Panc1 (cell line): ENCODE measurements at regions not wholly inside any gene's neighbourhood (a gene's known extent, or its start where the extent isn't known, plus 50 kb on each side); places are given as distances from the start of the nearest gene placed in this dataset.

Source experiments
- ATAC-seq: fragments of 200-7000 bp; cut with Tn5 transposase; 2 replicates; pipeline ENCODE4 v1.9.1; 2020; ENCODE audit warnings: mild to moderate bottlenecking, moderate library complexity
- BruUV-seq: library from RNA; stranded (reverse); fragments of 400-500 nt; replicated peaks from 2 replicates; lab custom pipeline; 2021; lab: Mats Ljungman, UMichigan
- CTCF ChIA-PET: fragments of 300-600 bp; sonication (Branson Sonifier 250); formaldehyde crosslinking; loops from one replicate; lab custom pipeline; 2022; ENCODE audit warnings: antibody characterized with exemption; lab: Charles Lee
- POLR2A ChIA-PET: fragments of 300-600 bp; sonication (Branson Sonifier 250); formaldehyde crosslinking; loops from one replicate; lab custom pipeline; 2022; ENCODE audit warnings: antibody characterized with exemption; lab: Charles Lee
- DNase-seq: peaks from one replicate; pipeline ENCODE4 v3.0.0-alpha.2; 2010; ENCODE audit warnings: low read depth, low spot score
- H3K27ac ChIP-seq: 2 replicates; pipeline ENCODE4 v1.5.1; 2011; ENCODE audit warnings: mild to moderate bottlenecking, low read length, inconsistent platforms
- H3K27me3 ChIP-seq: fragments of 200-500 bp; sonication (Bioruptor generic); 2 replicates; pipeline ENCODE4 v1.6.0; 2014; ENCODE audit warnings: low read length, inconsistent platforms; ENCODE audit not compliant: control insufficient read depth, insufficient read depth
- H3K36me3 ChIP-seq: fragments of 200-500 bp; sonication (Bioruptor generic); 2 replicates; pipeline ENCODE4 v1.5.1; 2014; ENCODE audit warnings: inconsistent platforms, mild to moderate bottlenecking, low read length, moderate library complexity; ENCODE audit not compliant: control insufficient read depth, insufficient read depth
- H3K4me1 ChIP-seq: 2 replicates; pipeline ENCODE4 v1.5.1; 2011; ENCODE audit warnings: inconsistent platforms, mild to moderate bottlenecking, low read length, moderate library complexity; ENCODE audit not compliant: control insufficient read depth, insufficient read depth
- H3K4me3 ChIP-seq, 2 experiments: 2 replicates each; pipeline ENCODE4 v1.5.1; 2011 to 2012; ENCODE audit warnings: low read depth in 2 of 2, low read length in 2 of 2, mild to moderate bottlenecking in 2 of 2, inconsistent platforms in 1 of 2, moderate library complexity in 1 of 2
- H3K9me3 ChIP-seq: fragments of 200-500 bp; sonication (Bioruptor generic); 2 replicates; pipeline ENCODE4 v1.5.1; 2014; ENCODE audit warnings: low read depth, mild to moderate bottlenecking, inconsistent platforms, low read length, moderate library complexity; ENCODE audit not compliant: control insufficient read depth, insufficient read depth
- CTCF ChIP-seq: fragments of 450-650 bp; IDR thresholded peaks from 2 replicates; pipeline ENCODE4 v1.5.1; 2017; ENCODE audit warnings: mild to moderate bottlenecking
- POLR2AphosphoS5 ChIP-seq: IDR thresholded peaks from 2 replicates; pipeline ENCODE4 v1.6.1; 2012; ENCODE audit warnings: mild to moderate bottlenecking, low read depth, low read length, moderate library complexity
- REST ChIP-seq, 2 experiments: IDR thresholded peaks; 2 replicates each; pipeline ENCODE4 v1.6.1; 2011 to 2012; ENCODE audit warnings: low read depth in 2 of 2, control low read depth in 1 of 2, low read length in 1 of 2, mild to moderate bottlenecking in 1 of 2, moderate library complexity in 1 of 2; ENCODE audit not compliant: insufficient read depth in 1 of 2
- SIN3A ChIP-seq: IDR thresholded peaks from 2 replicates; pipeline ENCODE4 v1.6.1; 2012; ENCODE audit warnings: low read depth, mild to moderate bottlenecking, low read length, moderate library complexity, borderline replicate concordance; ENCODE audit not compliant: insufficient read depth
- TCF7L2 ChIP-seq: IDR thresholded peaks from 2 replicates; pipeline ENCODE4 v1.6.1; 2011; ENCODE audit warnings: mild to moderate bottlenecking, low read depth, low read length, inconsistent platforms
- in situ Hi-C: cut with HindIII; loops from 2 replicates; pipeline ENCODE4 v1.10.0; 2016; ENCODE audit warnings: low sequenced_read_pairs, low pct_unique_long_range_greater_than_20kb
- intact Hi-C: fragments of 100-400 bp; cut with micrococcal nuclease; formaldehyde crosslinking; loops from one replicate; pipeline ENCODE4 v1.10.0; 2022; ENCODE audit not compliant: unreplicated experiment

GRCh38 chr3:135581806-135582205 is 383.7 kb upstream of the PPP2R3A start:
- no peaks in the 10 kb centered on the region for H3K36me3 ChIP-seq
- BruUV-seq: no TSS peak
- POLR2A ChIA-PET: no interaction called here
- no peak for DNase-seq
- in situ Hi-C loops: no loop called here
- H3K27ac ChIP-seq: no peak overlapping the region
- H3K4me1 ChIP-seq: no peaks in the 10 kb centered on the region
- intact Hi-C loops: no loop called here
- no peak for ATAC-seq
- H3K27me3 ChIP-seq: no peaks in the 10 kb centered on the region
- no peak for TF ChIP-seq REST (IDR thresholded peaks at IDR 0.05; ENCODE audit: insufficient read depth in 1 of 2, low read depth in 2 of 2, low read length in 1 of 2)
- TF ChIP-seq CTCF: no peak
- TF ChIP-seq POLR2AphosphoS5: no peak
- no peak for TF ChIP-seq TCF7L2
- TF ChIP-seq SIN3A: no peak
- H3K4me3 ChIP-seq: no peak overlapping the region
- no peaks in the 10 kb centered on the region for H3K9me3 ChIP-seq
- CTCF ChIA-PET: no interaction called here

- Histone ChIP-seq H3K9me3 (no peaks in the 10 kb centered on the region), H3K36me3 (no peaks in the 10 kb centered on the region), H3K27me3 (no peaks in the 10 kb centered on the region), H3K27ac (no peak overlapping the region), H3K4me1 (no peaks in the 10 kb centered on the region), H3K4me3 (no peak overlapping the region)
- BruUV-seq: no TSS peak
- POLR2A ChIA-PET: no interaction called here
- intact Hi-C loops (no loop called here), in situ Hi-C loops (no loop called here)
- TF ChIP-seq POLR2AphosphoS5 (no peak), CTCF (no peak), SIN3A (no peak), REST (IDR thresholded peaks at IDR 0.05; ENCODE audit: insufficient read depth in 1 of 2, low read depth in 2 of 2, low read length in 1 of 2) (no peak), TCF7L2 (no peak)
- DNase-seq: no peak
- CTCF ChIA-PET: no interaction called here
- ATAC-seq: no peak
Measured at GRCh38 chr3:135582800-135583199, 382.7 kb upstream of the PPP2R3A start.
